ENCODE measurements at regions not wholly inside any gene's neighbourhood (a gene's known extent, or its start where the extent isn't known, plus 50 kb on each side); places are given as distances from the start of the nearest gene placed in this dataset.

DNA sequence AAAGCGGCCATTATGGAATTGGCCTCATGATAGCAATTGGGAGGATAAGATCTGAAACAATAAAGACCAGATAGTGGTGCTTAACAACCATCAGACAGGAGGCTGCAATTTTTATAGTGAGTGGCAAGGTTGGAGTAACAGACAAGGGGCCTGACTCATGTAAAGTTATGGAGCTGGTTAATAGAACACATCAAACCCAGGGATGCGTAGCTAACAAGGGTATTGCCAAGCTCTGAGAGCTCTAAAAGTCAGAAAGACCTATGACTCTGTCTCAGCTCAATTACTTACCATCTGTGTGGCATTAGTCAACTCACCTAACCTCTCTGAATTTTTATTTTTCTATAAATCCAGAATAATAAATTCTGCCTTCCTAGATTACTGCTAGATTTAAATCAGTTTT is 1731.5 kb upstream of the FLRT2 start:
- TF ChIP-seq, protein P1, sequence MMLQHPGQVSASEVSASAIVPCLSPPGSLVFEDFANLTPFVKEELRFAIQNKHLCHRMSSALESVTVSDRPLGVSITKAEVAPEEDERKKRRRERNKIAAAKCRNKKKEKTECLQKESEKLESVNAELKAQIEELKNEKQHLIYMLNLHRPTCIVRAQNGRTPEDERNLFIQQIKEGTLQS (CRISPR knock-in tag; conservative IDR thresholded peaks at IDR 0.05) = no peak
- TF ChIP-seq MAX (CRISPR knock-in tag; IDR thresholded peaks at IDR 0.05) = no peak
- TF ChIP-seq CTCF (IDR thresholded peaks at IDR 0.05) = no peak
- TF ChIP-seq ZBTB43 (CRISPR knock-in tag; IDR thresholded peaks at IDR 0.05) = no peak
- no peak for TF ChIP-seq SP1 (CRISPR knock-in tag; conservative IDR thresholded peaks at IDR 0.05)
- TF ChIP-seq PRRX2 (CRISPR knock-in tag; IDR thresholded peaks at IDR 0.05) = no peak
- no peak for TF ChIP-seq KAT7 (CRISPR knock-in tag; IDR thresholded peaks at IDR 0.05; ENCODE audit: borderline replicate concordance)
- TF ChIP-seq, protein P2, sequence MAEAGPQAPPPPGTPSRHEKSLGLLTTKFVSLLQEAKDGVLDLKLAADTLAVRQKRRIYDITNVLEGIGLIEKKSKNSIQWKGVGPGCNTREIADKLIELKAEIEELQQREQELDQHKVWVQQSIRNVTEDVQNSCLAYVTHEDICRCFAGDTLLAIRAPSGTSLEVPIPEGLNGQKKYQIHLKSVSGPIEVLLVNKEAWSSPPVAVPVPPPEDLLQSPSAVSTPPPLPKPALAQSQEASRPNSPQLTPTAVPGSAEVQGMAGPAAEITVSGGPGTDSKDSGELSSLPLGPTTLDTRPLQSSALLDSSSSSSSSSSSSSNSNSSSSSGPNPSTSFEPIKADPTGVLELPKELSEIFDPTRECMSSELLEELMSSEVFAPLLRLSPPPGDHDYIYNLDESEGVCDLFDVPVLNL (CRISPR knock-in tag; IDR thresholded peaks at IDR 0.05; ENCODE audit: borderline replicate concordance, low read depth) = no peak
- no peak for TF ChIP-seq ZNF232 (CRISPR knock-in tag; IDR thresholded peaks at IDR 0.05)
- TF ChIP-seq, protein P3, sequence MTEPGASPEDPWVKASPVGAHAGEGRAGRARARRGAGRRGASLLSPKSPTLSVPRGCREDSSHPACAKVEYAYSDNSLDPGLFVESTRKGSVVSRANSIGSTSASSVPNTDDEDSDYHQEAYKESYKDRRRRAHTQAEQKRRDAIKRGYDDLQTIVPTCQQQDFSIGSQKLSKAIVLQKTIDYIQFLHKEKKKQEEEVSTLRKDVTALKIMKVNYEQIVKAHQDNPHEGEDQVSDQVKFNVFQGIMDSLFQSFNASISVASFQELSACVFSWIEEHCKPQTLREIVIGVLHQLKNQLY (CRISPR knock-in tag; IDR thresholded peaks at IDR 0.05) = no peak
- no peak for TF ChIP-seq HMGXB4 (CRISPR knock-in tag; IDR thresholded peaks at IDR 0.05)
- no peak for TF ChIP-seq IRF2 (CRISPR knock-in tag; IDR thresholded peaks at IDR 0.05; ENCODE audit: borderline replicate concordance, low read depth)
- no peak for TF ChIP-seq ELF4 (CRISPR knock-in tag; IDR thresholded peaks at IDR 0.05; ENCODE audit: low read depth)
- no peak for TF ChIP-seq ZMAT4 (CRISPR knock-in tag; IDR thresholded peaks at IDR 0.05)

Data from WTC11 (cell line).